ENCODE measurements at regions not wholly inside any gene's neighbourhood (a gene's known extent, or its start where the extent isn't known, plus 50 kb on each side); places are given as distances from the start of the nearest gene placed in this dataset.
"Not testable (repeated sequence)": the region's sequence is repeated elsewhere in the genome, so short reads cannot be mapped to it uniquely, and the experiment has no call there.

GRCh38 chr18:10153924-10154752 lies 240.3 kb downstream of the VAPA start:
- no peak overlapping the region for H3K27ac Mint-ChIP-seq
- ATAC-seq (replicated peaks in 1 of 2) (no peak), DNase-seq (no peak)
- H3K36me3 Mint-ChIP-seq (ENCODE audit: insufficient read depth in 2 of 2), result no peaks in the 10 kb centered on the region
- peaks cover 5 to 8% of the 10 kb centered on the region in 2 donors for H3K9me3 Mint-ChIP-seq
- no peak overlapping the region for H3K4me3 Mint-ChIP-seq
- H3K4me1 Mint-ChIP-seq (ENCODE audit: low read depth), result no peaks in the 10 kb centered on the region
- H3K27me3 Mint-ChIP-seq (ENCODE audit: low read depth), result no peaks in the 10 kb centered on the region

DNA sequence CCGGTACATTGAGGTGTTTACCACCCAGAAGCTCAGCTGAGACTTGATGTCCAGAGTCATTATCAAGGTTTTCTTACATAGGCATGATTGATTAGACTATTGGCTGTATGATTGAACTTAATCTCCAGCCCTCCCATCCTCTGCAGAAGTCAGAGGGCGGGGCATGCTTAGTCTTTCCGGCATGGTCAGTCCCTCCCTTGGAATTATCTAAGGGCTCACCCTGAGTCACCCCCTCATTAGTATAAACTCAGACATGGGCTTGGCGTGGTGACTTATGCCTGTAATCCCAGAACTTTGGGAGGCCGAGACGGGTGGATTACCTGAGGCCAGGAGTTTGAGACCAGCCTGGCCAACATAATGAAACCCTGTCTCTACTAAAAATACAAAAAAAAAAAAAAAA lies 243.9 kb downstream of the VAPA start:
- no peak overlapping the region for H3K27ac Mint-ChIP-seq

DNA sequence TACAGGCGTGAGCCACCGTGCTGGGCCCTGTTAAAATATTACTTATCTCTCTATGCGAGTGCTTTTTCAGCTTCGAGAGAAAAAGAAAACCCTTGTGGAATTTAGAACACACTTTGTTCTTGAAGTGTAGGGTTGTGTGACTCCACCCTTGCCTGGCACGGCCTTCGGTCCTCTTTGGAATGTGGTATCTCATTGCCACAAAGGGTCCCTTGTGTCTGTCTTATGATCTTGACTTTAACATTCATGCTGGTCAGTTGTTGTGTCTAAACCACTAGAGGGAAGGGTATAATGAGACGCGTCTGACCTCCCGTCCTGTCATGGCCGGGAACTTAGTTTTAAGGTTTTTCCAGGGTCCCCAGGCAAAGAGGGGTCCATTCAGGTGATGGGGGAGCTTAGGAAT lies 246.4 kb downstream of the VAPA start:
- Mint-ChIP-seq H3K27me3 (ENCODE audit: low read depth) (no peaks in the 10 kb centered on the region), H3K9me3 (peaks cover 0 to 2% of the 10 kb centered on the region in 2 donors), H3K4me1 (ENCODE audit: low read depth) (no peaks in the 10 kb centered on the region), H3K4me3 (no peak overlapping the region), H3K36me3 (ENCODE audit: insufficient read depth in 2 of 2) (no peaks in the 10 kb centered on the region), H3K27ac (no peak overlapping the region)
- no peak for DNase-seq
- ATAC-seq (replicated peaks in 1 of 2), result no peak

More for the DNA sequence above, 243.9 kb downstream of the VAPA start:
- DNase-seq, result no peak
- Mint-ChIP-seq H3K9me3 (peaks cover 0 to 2% of the 10 kb centered on the region in 2 donors), H3K36me3 (ENCODE audit: insufficient read depth in 2 of 2) (no peaks in the 10 kb centered on the region), H3K4me1 (ENCODE audit: low read depth) (no peaks in the 10 kb centered on the region), H3K4me3 (no peak overlapping the region), H3K27me3 (ENCODE audit: low read depth) (no peaks in the 10 kb centered on the region)
- ATAC-seq (replicated peaks in 1 of 2), result no peak

DNA sequence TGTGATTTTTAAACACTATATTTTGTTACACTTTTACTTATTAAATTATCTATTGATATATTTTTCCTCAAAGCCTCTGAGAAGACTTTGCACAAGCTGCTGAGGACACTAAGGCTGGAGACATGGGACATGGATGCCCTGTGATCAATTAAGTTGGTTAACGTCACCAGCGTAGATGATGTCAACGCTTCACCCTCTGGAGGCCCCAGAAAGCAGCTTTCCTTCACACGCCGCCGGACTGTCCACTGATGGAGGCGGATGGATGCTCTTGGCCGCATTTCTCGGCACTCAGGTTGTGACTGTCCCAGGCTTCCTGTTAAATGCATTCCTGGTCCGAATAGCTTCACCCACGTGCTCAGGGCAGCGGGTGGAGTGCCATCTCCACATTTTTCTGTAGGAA lies 247.5 kb downstream of the VAPA start:
- Mint-ChIP-seq H3K4me3 (no peak overlapping the region), H3K27ac (no peak overlapping the region), H3K9me3 (peaks cover 0 to 2% of the 10 kb centered on the region in 2 donors), H3K4me1 (ENCODE audit: low read depth) (no peaks in the 10 kb centered on the region), H3K27me3 (ENCODE audit: low read depth) (no peaks in the 10 kb centered on the region), H3K36me3 (ENCODE audit: insufficient read depth in 2 of 2) (no peaks in the 10 kb centered on the region)
- DNase-seq, result no peak
- no peak for ATAC-seq (replicated peaks in 1 of 2)

GRCh38 chr18:10162340-10162739 lies 248.5 kb downstream of the VAPA start:
- Mint-ChIP-seq H3K27me3 (ENCODE audit: low read depth) (no peaks in the 10 kb centered on the region), H3K36me3 (ENCODE audit: insufficient read depth in 2 of 2) (no peaks in the 10 kb centered on the region), H3K4me1 (ENCODE audit: low read depth) (no peaks in the 10 kb centered on the region), H3K9me3 (peaks cover 0 to 2% of the 10 kb centered on the region in 2 donors), H3K27ac (no peak overlapping the region), H3K4me3 (no peak overlapping the region)
- ATAC-seq (replicated peaks in 1 of 2), result no peak
- DNase-seq, result no peak

DNA sequence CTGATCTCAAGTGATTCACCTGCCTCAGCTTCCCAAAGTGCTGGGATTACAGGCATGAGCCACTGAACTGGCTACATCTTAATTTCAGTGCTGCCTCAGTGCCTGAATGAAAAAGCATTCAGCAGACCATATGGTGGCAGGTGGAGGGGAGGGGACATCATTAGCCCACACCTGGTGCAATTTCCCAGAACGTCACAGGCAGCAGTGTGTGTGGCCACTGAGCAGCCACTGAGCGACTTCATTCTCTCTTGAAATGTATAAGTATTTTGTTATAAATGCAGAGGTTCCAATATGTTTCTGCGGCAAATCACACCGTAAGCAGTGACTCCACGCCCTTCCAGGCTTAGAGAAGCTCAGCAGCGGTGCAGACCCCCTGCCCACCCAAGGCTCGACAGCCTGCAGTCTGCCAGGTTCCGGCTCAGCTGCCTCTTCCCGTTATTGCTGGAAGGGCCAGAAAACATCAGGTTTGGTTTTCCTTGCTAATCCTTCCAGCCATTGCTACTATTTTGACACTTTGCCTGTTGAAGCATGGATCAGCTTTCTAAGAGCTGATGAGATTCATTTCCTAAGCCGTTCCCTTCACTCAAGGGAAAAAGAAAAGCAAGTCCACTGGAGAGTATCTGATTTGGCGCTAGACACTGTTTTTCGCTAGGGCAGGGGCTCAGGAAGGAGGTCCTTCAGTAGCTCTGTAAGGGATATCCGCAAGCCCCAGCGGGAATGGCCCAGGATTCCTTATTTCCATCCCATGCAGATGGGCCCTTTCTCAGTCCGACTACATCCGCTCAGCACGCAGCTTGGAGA lies 250.7 kb downstream of the VAPA start:
- Mint-ChIP-seq H3K27ac (no peak overlapping the region), H3K27me3 (ENCODE audit: low read depth) (no peaks in the 10 kb centered on the region), H3K4me1 (ENCODE audit: low read depth) (no peaks in the 10 kb centered on the region), H3K9me3 (no peaks in the 10 kb centered on the region), H3K36me3 (ENCODE audit: insufficient read depth in 2 of 2) (no peaks in the 10 kb centered on the region), H3K4me3 (no peak overlapping the region)
- no peak for ATAC-seq (replicated peaks in 1 of 2)
- DNase-seq, result no peak

- no peaks in the 10 kb centered on the region for H3K4me1 Mint-ChIP-seq (ENCODE audit: low read depth)
- ATAC-seq (replicated peaks in 1 of 2), result no peak
- no peaks in the 10 kb centered on the region for H3K27me3 Mint-ChIP-seq (ENCODE audit: low read depth)
- H3K9me3 Mint-ChIP-seq, result no peaks in the 10 kb centered on the region
- H3K36me3 Mint-ChIP-seq (ENCODE audit: insufficient read depth in 2 of 2), result no peaks in the 10 kb centered on the region
- DNase-seq, result no peak
- H3K4me3 Mint-ChIP-seq, result no peak overlapping the region
- H3K27ac Mint-ChIP-seq, result no peak overlapping the region
Measured at GRCh38 chr18:10166164-10166807, 252.5 kb downstream of the VAPA start.

DNA sequence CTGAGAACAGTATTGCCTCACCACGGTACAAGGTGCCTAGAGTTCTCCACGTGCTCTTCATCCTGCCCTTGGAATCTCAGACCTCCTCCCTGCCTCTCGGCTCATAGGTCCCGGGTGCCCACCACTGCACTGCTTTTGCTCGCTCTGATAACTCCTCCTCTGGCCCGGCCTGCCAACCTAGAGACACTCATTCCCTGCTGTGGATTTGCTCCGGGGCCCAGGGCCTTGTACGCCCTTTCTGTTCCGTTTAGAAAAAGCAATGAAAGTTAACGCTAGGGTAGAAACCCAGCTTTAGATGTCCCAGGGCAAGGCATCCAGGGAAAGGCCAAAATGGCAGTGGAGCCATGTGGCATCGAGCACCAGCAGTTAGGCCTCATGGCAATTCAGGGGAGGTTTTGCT lies 253.9 kb downstream of the VAPA start:
- no peak overlapping the region for H3K27ac Mint-ChIP-seq
- H3K36me3 Mint-ChIP-seq (ENCODE audit: insufficient read depth in 2 of 2), result no peaks in the 10 kb centered on the region
- ATAC-seq (replicated peaks in 1 of 2) (no peak), DNase-seq (no peak)
- no peaks in the 10 kb centered on the region for H3K4me1 Mint-ChIP-seq (ENCODE audit: low read depth)
- H3K4me3 Mint-ChIP-seq, result no peak overlapping the region
- H3K27me3 Mint-ChIP-seq (ENCODE audit: low read depth), result no peaks in the 10 kb centered on the region
- no peaks in the 10 kb centered on the region for H3K9me3 Mint-ChIP-seq

- Mint-ChIP-seq H3K9me3 (no peaks in the 10 kb centered on the region), H3K36me3 (ENCODE audit: insufficient read depth in 2 of 2) (no peaks in the 10 kb centered on the region), H3K27me3 (ENCODE audit: low read depth) (no peaks in the 10 kb centered on the region), H3K27ac (no peak overlapping the region), H3K4me3 (no peak overlapping the region), H3K4me1 (ENCODE audit: low read depth) (no peaks in the 10 kb centered on the region)
- no peak for ATAC-seq (replicated peaks in 1 of 2)
- no peak for DNase-seq
Measured at GRCh38 chr18:10168477-10168876, 254.7 kb downstream of the VAPA start.

- H3K4me1 Mint-ChIP-seq (ENCODE audit: low read depth), result no peaks in the 10 kb centered on the region
- no peak overlapping the region for H3K27ac Mint-ChIP-seq
- no peaks in the 10 kb centered on the region for H3K9me3 Mint-ChIP-seq
- H3K36me3 Mint-ChIP-seq (ENCODE audit: insufficient read depth in 2 of 2), result no peaks in the 10 kb centered on the region
- DNase-seq (no peak), ATAC-seq (replicated peaks in 1 of 2) (no peak)
- H3K4me3 Mint-ChIP-seq, result no peak overlapping the region
- no peaks in the 10 kb centered on the region for H3K27me3 Mint-ChIP-seq (ENCODE audit: low read depth)
Measured at GRCh38 chr18:10169064-10169562, 255.3 kb downstream of the VAPA start.

DNA sequence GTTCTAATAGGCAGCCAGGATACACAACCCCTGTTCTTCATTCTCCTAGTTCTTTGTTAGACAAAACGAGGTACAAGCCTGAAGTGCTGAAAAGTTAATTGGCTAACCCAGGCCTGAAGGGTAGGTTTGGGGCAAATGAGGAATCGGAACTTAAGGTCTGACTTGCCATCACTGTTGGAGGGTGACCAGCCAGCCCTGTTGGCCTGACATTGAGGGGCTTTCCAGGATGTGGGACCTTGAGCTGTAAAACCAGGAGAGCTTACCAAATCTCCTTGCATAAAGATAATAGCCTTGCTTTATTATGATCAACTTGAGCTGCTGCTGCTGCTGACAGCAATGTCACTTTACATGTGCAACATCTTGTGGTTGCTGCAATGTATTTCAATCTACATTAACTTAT lies 256.0 kb downstream of the VAPA start:
- ATAC-seq (replicated peaks in 1 of 2) (no peak), DNase-seq (no peak)
- no peaks in the 10 kb centered on the region for H3K9me3 Mint-ChIP-seq
- H3K4me1 Mint-ChIP-seq (ENCODE audit: low read depth), result no peaks in the 10 kb centered on the region
- no peak overlapping the region for H3K27ac Mint-ChIP-seq
- no peaks in the 10 kb centered on the region for H3K27me3 Mint-ChIP-seq (ENCODE audit: low read depth)
- H3K4me3 Mint-ChIP-seq, result no peak overlapping the region
- no peaks in the 10 kb centered on the region for H3K36me3 Mint-ChIP-seq (ENCODE audit: insufficient read depth in 2 of 2)

DNA sequence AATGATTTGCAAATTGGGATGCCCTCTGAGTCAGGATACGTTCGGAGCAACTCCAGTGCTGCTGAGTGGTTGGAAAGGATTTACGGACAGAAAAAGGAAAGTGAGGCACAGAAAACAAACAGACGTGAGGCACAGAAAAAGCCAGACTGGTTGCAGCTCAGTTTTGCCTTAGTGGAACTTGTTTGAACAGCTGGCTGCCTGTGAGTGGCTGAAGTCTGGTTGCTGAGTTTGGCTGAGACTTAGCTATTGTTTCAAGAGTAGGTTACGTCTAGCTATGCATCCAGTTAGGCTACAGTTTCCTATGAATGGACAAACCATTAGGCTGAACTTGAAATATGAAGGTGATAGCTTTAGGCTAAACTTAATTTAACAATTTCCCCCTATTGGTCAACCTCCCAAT lies 256.6 kb downstream of the VAPA start:
- no peaks in the 10 kb centered on the region for H3K9me3 Mint-ChIP-seq
- no peak overlapping the region for H3K4me3 Mint-ChIP-seq
- ATAC-seq (replicated peaks in 1 of 2), result no peak
- no peaks in the 10 kb centered on the region for H3K27me3 Mint-ChIP-seq (ENCODE audit: low read depth)
- H3K27ac Mint-ChIP-seq, result no peak overlapping the region
- H3K36me3 Mint-ChIP-seq (ENCODE audit: insufficient read depth in 2 of 2), result no peaks in the 10 kb centered on the region
- no peaks in the 10 kb centered on the region for H3K4me1 Mint-ChIP-seq (ENCODE audit: low read depth)
- no peak for DNase-seq

GRCh38 chr18:10175333-10175732 lies 261.5 kb downstream of the VAPA start:
- H3K9me3 Mint-ChIP-seq; ATAC-seq (replicated peaks in 1 of 2); DNase-seq; H3K4me3 Mint-ChIP-seq; H3K36me3 Mint-ChIP-seq (ENCODE audit: insufficient read depth in 2 of 2); H3K27me3 Mint-ChIP-seq (ENCODE audit: low read depth); H3K27ac Mint-ChIP-seq: not testable (repeated sequence)
- peaks cover 11% of the 10 kb centered on the region for H3K4me1 Mint-ChIP-seq (ENCODE audit: low read depth)

Measured in activated T-cell treated with anti-CD3 and anti-CD28 coated beads, Interleukin-2, amount 50 U/mL, for 72 hours (primary cell).